ENCODE measurements at regions not wholly inside any gene's neighbourhood (a gene's known extent, or its start where the extent isn't known, plus 50 kb on each side); places are given as distances from the start of the nearest gene placed in this dataset.

DNA sequence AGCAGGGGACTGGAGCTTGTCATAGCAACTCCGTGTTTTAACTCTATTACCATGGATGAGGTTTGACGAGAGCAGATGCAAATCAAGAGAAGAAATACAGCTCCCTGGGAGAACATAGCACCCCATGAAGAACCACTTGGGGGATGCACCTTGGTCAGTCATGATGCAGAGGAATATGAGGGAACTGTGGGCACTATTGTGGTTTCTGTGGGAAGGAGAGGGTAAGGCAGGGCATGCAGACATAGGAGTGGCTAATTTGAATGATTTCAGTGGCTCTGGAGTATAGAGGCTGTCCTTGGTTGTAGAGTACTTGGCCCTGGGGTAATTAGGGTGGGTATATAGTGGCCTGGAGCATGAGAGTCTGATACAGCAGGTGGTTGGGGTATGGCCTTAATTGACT lies 131.9 kb downstream of the EDEM1 start:
- TF ChIP-seq POLR2A (IDR thresholded peaks at IDR 0.05; ENCODE audit: low read length) (no peak), RFX5 (IDR thresholded peaks at IDR 0.05) (no peak), SREBF2 (IDR thresholded peaks at IDR 0.05) (no peak), GATA3 (IDR thresholded peaks at IDR 0.05; ENCODE audit: borderline replicate concordance) (no peak), EHMT2 (IDR thresholded peaks at IDR 0.05; ENCODE audit: low read depth) (no peak)
- TF ChIP-seq, protein P1, sequence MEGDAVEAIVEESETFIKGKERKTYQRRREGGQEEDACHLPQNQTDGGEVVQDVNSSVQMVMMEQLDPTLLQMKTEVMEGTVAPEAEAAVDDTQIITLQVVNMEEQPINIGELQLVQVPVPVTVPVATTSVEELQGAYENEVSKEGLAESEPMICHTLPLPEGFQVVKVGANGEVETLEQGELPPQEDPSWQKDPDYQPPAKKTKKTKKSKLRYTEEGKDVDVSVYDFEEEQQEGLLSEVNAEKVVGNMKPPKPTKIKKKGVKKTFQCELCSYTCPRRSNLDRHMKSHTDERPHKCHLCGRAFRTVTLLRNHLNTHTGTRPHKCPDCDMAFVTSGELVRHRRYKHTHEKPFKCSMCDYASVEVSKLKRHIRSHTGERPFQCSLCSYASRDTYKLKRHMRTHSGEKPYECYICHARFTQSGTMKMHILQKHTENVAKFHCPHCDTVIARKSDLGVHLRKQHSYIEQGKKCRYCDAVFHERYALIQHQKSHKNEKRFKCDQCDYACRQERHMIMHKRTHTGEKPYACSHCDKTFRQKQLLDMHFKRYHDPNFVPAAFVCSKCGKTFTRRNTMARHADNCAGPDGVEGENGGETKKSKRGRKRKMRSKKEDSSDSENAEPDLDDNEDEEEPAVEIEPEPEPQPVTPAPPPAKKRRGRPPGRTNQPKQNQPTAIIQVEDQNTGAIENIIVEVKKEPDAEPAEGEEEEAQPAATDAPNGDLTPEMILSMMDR (IDR thresholded peaks at IDR 0.05) = no peak
- TF ChIP-seq, protein P2, sequence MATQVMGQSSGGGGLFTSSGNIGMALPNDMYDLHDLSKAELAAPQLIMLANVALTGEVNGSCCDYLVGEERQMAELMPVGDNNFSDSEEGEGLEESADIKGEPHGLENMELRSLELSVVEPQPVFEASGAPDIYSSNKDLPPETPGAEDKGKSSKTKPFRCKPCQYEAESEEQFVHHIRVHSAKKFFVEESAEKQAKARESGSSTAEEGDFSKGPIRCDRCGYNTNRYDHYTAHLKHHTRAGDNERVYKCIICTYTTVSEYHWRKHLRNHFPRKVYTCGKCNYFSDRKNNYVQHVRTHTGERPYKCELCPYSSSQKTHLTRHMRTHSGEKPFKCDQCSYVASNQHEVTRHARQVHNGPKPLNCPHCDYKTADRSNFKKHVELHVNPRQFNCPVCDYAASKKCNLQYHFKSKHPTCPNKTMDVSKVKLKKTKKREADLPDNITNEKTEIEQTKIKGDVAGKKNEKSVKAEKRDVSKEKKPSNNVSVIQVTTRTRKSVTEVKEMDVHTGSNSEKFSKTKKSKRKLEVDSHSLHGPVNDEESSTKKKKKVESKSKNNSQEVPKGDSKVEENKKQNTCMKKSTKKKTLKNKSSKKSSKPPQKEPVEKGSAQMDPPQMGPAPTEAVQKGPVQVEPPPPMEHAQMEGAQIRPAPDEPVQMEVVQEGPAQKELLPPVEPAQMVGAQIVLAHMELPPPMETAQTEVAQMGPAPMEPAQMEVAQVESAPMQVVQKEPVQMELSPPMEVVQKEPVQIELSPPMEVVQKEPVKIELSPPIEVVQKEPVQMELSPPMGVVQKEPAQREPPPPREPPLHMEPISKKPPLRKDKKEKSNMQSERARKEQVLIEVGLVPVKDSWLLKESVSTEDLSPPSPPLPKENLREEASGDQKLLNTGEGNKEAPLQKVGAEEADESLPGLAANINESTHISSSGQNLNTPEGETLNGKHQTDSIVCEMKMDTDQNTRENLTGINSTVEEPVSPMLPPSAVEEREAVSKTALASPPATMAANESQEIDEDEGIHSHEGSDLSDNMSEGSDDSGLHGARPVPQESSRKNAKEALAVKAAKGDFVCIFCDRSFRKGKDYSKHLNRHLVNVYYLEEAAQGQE (IDR thresholded peaks at IDR 0.05) = no peak
- TF ChIP-seq, protein P3, sequence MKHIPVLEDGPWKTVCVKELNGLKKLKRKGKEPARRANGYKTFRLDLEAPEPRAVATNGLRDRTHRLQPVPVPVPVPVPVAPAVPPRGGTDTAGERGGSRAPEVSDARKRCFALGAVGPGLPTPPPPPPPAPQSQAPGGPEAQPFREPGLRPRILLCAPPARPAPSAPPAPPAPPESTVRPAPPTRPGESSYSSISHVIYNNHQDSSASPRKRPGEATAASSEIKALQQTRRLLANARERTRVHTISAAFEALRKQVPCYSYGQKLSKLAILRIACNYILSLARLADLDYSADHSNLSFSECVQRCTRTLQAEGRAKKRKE (CRISPR knock-in tag; IDR thresholded peaks at IDR 0.05; ENCODE audit: low read depth) = no peak
- TF ChIP-seq, protein P4, sequence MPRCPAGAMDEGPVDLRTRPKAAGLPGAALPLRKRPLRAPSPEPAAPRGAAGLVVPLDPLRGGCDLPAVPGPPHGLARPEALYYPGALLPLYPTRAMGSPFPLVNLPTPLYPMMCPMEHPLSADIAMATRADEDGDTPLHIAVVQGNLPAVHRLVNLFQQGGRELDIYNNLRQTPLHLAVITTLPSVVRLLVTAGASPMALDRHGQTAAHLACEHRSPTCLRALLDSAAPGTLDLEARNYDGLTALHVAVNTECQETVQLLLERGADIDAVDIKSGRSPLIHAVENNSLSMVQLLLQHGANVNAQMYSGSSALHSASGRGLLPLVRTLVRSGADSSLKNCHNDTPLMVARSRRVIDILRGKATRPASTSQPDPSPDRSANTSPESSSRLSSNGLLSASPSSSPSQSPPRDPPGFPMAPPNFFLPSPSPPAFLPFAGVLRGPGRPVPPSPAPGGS (IDR thresholded peaks at IDR 0.05) = no peak

Data from A549 (cell line).